Body of pancreas (tissue), 4 donors: ENCODE measurements at regions not wholly inside any gene's neighbourhood (a gene's known extent, or its start where the extent isn't known, plus 50 kb on each side); places are given as distances from the start of the nearest gene placed in this dataset.

ENCODE experiments used
- CTCF ChIP-seq, 7 experiments: fragments of 450-650 bp in 4 of 7; fragments of 200-600 bp in 3 of 7; sonication (generic) in 3 of 7; IDR thresholded peaks; one replicate each; pipeline ENCODE4 v1.5.1; 2016 to 2019; ENCODE audit warnings: antibody characterized with exemption in 7 of 7
- POLR2A ChIP-seq, 3 donors: fragments of 450-650 bp; IDR thresholded peaks; one replicate each; pipeline ENCODE4 v1.6.1; 2016; ENCODE audit warnings: antibody characterized with exemption in 3 of 3, mild to moderate bottlenecking in 2 of 3

GRCh38 chr7:153537271-153537670 lies 514.9 kb upstream of the DPP6 start:
- no peak for TF ChIP-seq CTCF (IDR thresholded peaks at IDR 0.05)
- no peak for TF ChIP-seq POLR2A (IDR thresholded peaks at IDR 0.05)
